H1 (cell line): ENCODE measurements at regions not wholly inside any gene's neighbourhood (a gene's known extent, or its start where the extent isn't known, plus 50 kb on each side); places are given as distances from the start of the nearest gene placed in this dataset.

Experiments
- CTCF ChIA-PET: fragments of 300-600 bp; sonication (Branson Sonifier 250); formaldehyde crosslinking; loops from one replicate; lab custom pipeline; 2021; ENCODE audit not compliant: partially characterized antibody; lab: Charles Lee
- POLR2A ChIA-PET: fragments of 300-600 bp; sonication (Branson Sonifier 250); formaldehyde crosslinking; loops from one replicate; lab custom pipeline; 2021; ENCODE audit warnings: inconsistent platforms; ENCODE audit not compliant: partially characterized antibody; lab: Charles Lee
- DNase-seq, 2 experiments: peaks; one replicate each; pipeline versions ENCODE4 v3.0.0 to v3.0.0-alpha.2; 2010 to 2022; ENCODE audit warnings: low spot score in 2 of 2, low read depth in 1 of 2, mixed read lengths in 1 of 2
- FAIRE-seq: peaks from 2 replicates; lab custom pipeline; 2011; peaks lifted over from hg19 to GRCh38; lab: Jason Lieb, UNC
- H2AFZ ChIP-seq: 2 replicates; pipeline ENCODE4 v1.8.1; 2012; ENCODE audit warnings: low read length, inconsistent platforms
- H2AK5ac ChIP-seq: 2 replicates; pipeline ENCODE4 v1.6.1; 2013; ENCODE audit warnings: low read depth, low read length
- H2BK120ac ChIP-seq: replicated peaks from 2 replicates; pipeline ENCODE3; 2013; ENCODE audit warnings: low read depth, low read length, inconsistent platforms
- H2BK12ac ChIP-seq: 2 replicates; pipeline ENCODE4 v1.6.1; 2013; ENCODE audit warnings: low read depth, low read length
- H2BK15ac ChIP-seq: 2 replicates; pipeline ENCODE4 v1.6.1; 2013; ENCODE audit warnings: low read length
- H2BK20ac ChIP-seq: 2 replicates; pipeline ENCODE4 v1.6.1; 2013; ENCODE audit warnings: low read length
- H2BK5ac ChIP-seq: 2 replicates; pipeline ENCODE4 v1.6.1; 2013; ENCODE audit warnings: low read depth, low read length
- H3K14ac ChIP-seq: 2 replicates; pipeline ENCODE4 v1.6.1; 2013; ENCODE audit warnings: inconsistent platforms; ENCODE audit not compliant: insufficient read length
- H3K18ac ChIP-seq: 2 replicates; pipeline ENCODE4 v1.6.1; 2013; ENCODE audit warnings: low read length; ENCODE audit errors: extremely low read depth
- H3K23ac ChIP-seq: 2 replicates; pipeline ENCODE4 v1.6.1; 2013; ENCODE audit warnings: inconsistent platforms; ENCODE audit not compliant: insufficient read length
- H3K23me2 ChIP-seq: 2 replicates; pipeline ENCODE4 v1.6.1; 2013; ENCODE audit warnings: low read depth, low read length
- H3K27ac ChIP-seq: 2 replicates; pipeline ENCODE4 v1.6.1; 2011; ENCODE audit warnings: low read depth, low read length, inconsistent platforms
- H3K27me3 ChIP-seq, 4 experiments: replicated peaks in 1 of 4; 1 replicate in 1 of 4; 2 replicates in 3 of 4; pipeline versions ENCODE4 v1.6.1 to v1.8.1; 2011 to 2013; ENCODE audit warnings: low read length in 3 of 4, mild to moderate bottlenecking in 3 of 4, inconsistent platforms in 2 of 4, mixed read lengths in 2 of 4, moderate library complexity in 1 of 4; ENCODE audit not compliant: control insufficient read depth in 3 of 4, insufficient read depth in 3 of 4; ENCODE audit errors: extremely low read depth in 1 of 4
- H3K36me3 ChIP-seq, 4 experiments: 2 replicates each; pipeline versions ENCODE4 v1.6.1 to v1.8.1; 2011 to 2013; ENCODE audit warnings: mild to moderate bottlenecking in 4 of 4, low read length in 3 of 4, moderate library complexity in 2 of 4, control low read depth in 1 of 4, inconsistent platforms in 1 of 4; ENCODE audit not compliant: insufficient read depth in 4 of 4, control insufficient read depth in 2 of 4
- H3K4ac ChIP-seq: replicated peaks from 2 replicates; pipeline ENCODE3; 2013; ENCODE audit warnings: low read length, low read depth, mixed read lengths, inconsistent platforms; ENCODE audit not compliant: insufficient read length
- H3K4me1 ChIP-seq, 4 experiments: replicated peaks in 1 of 4; 1 replicate in 1 of 4; 2 replicates in 3 of 4; pipeline versions ENCODE4 v1.6.1 to v1.8.1; 2011 to 2013; ENCODE audit warnings: low read length in 3 of 4, inconsistent platforms in 2 of 4, mixed read lengths in 1 of 4; ENCODE audit not compliant: insufficient read depth in 4 of 4, control insufficient read depth in 3 of 4
- H3K4me2 ChIP-seq, 2 experiments: 2 replicates each; pipeline versions ENCODE4 v1.6.1 to v1.8.1; 2011 to 2013; ENCODE audit warnings: low read depth in 2 of 2, low read length in 2 of 2, control low read depth in 1 of 2, inconsistent platforms in 1 of 2, mild to moderate bottlenecking in 1 of 2; ENCODE audit not compliant: insufficient read depth in 1 of 2
- H3K4me3 ChIP-seq, 4 experiments: fragments of 200-600, 300-600 bp in 1 of 4; sonication (generic), shearing (Covaris generic), sonication (Bioruptor Twin) in 1 of 4; 2 replicates each; pipeline versions ENCODE4 v1.5.1 to v1.8.1; 2011 to 2016; ENCODE audit warnings: low read length in 4 of 4, low read depth in 3 of 4, control low read depth in 2 of 4, inconsistent platforms in 2 of 4, mild to moderate bottlenecking in 2 of 4, mixed read lengths in 1 of 4, moderate library complexity in 1 of 4; ENCODE audit not compliant: insufficient read depth in 2 of 4; ENCODE audit errors: extremely low read depth in 1 of 4
- H3K56ac ChIP-seq: replicated peaks from 2 replicates; pipeline ENCODE3; 2013; ENCODE audit warnings: low read depth, mild to moderate bottlenecking, mixed read lengths, low read length, inconsistent platforms; ENCODE audit not compliant: insufficient read length
- H3K79me1 ChIP-seq: 2 replicates; pipeline ENCODE4 v1.6.1; 2013; ENCODE audit warnings: low read depth, low read length, control low read depth
- H3K79me2 ChIP-seq, 2 experiments: 2 replicates each; pipeline versions ENCODE4 v1.6.1 to v1.8.1; 2012 to 2013; ENCODE audit warnings: low read length in 2 of 2, mild to moderate bottlenecking in 2 of 2, inconsistent platforms in 1 of 2; ENCODE audit not compliant: insufficient read depth in 2 of 2, control insufficient read depth in 1 of 2
- H3K9ac ChIP-seq, 4 experiments: replicated peaks in 1 of 4; 1 replicate in 1 of 4; 2 replicates in 3 of 4; pipeline versions ENCODE4 v1.6.1 to v1.8.1; 2011 to 2013; ENCODE audit warnings: low read depth in 3 of 4, low read length in 3 of 4, control low read depth in 2 of 4, mild to moderate bottlenecking in 2 of 4, moderate library complexity in 2 of 4, inconsistent platforms in 1 of 4; ENCODE audit errors: extremely low read depth in 1 of 4
- H3K9me3 ChIP-seq, 2 experiments: 2 replicates each; pipeline versions ENCODE4 v1.6.1 to v1.8.1; 2012 to 2013; ENCODE audit warnings: mild to moderate bottlenecking in 2 of 2, moderate library complexity in 2 of 2, control low read depth in 1 of 2, inconsistent platforms in 1 of 2, low read depth in 1 of 2, low read length in 1 of 2, mixed read lengths in 1 of 2; ENCODE audit not compliant: insufficient read depth in 2 of 2
- H4K20me1 ChIP-seq, 2 experiments: replicated peaks in 1 of 2; 2 replicates each; pipeline versions ENCODE3 to v1.8.1; 2011 to 2013; ENCODE audit warnings: inconsistent platforms in 2 of 2, low read length in 2 of 2, mild to moderate bottlenecking in 1 of 2; ENCODE audit not compliant: insufficient read depth in 2 of 2, control insufficient read depth in 1 of 2
- H4K5ac ChIP-seq: 2 replicates; pipeline ENCODE4 v1.6.1; 2013; ENCODE audit warnings: low read length, low read depth, mixed read lengths, inconsistent platforms; ENCODE audit not compliant: insufficient read length
- H4K8ac ChIP-seq: 2 replicates; pipeline ENCODE4 v1.8.0; 2013; ENCODE audit warnings: mild to moderate bottlenecking, moderate library complexity, low read length, inconsistent platforms; ENCODE audit not compliant: insufficient read depth; ENCODE audit errors: extremely low read depth
- H4K91ac ChIP-seq: replicated peaks from 2 replicates; pipeline ENCODE3; 2013; ENCODE audit warnings: low read length, mixed read lengths, inconsistent platforms; ENCODE audit not compliant: insufficient read length
- RFX5 ChIP-seq: IDR thresholded peaks from 2 replicates; pipeline ENCODE4 v1.6.1; 2011; ENCODE audit warnings: low read depth, low read length, improper control_type of control experiment, borderline replicate concordance
- TF ChIP-seq, protein P1 (sequence below): fragments of 300-600 bp; sonication (generic); IDR thresholded peaks from 2 replicates; pipeline ENCODE4 v1.7.1; 2012; ENCODE audit warnings: low read length, moderate library complexity, mild to moderate bottlenecking, inconsistent platforms; ENCODE audit not compliant: insufficient replicate concordance

DNA sequence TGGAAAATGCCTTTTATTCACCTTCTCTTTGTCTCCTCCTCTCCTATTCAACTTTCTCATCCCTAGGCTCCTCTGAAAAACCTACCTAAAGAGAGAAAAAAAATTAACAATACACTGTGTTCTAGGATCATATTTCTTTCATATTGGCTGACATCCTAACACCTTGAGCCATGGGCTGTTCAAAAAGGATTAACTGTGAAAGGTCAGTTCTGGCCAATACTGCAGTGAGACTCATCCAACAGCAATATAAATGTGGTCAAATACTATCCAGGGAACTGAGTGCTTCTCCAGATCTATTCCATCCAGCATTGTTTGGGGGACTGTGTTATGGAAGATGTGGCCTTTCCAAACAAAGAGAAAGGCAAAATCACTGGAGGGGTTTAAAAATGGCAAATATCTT lies 131.1 kb upstream of the MOCS2 start:
- FAIRE-seq, result no peak
- TF ChIP-seq, protein P1, sequence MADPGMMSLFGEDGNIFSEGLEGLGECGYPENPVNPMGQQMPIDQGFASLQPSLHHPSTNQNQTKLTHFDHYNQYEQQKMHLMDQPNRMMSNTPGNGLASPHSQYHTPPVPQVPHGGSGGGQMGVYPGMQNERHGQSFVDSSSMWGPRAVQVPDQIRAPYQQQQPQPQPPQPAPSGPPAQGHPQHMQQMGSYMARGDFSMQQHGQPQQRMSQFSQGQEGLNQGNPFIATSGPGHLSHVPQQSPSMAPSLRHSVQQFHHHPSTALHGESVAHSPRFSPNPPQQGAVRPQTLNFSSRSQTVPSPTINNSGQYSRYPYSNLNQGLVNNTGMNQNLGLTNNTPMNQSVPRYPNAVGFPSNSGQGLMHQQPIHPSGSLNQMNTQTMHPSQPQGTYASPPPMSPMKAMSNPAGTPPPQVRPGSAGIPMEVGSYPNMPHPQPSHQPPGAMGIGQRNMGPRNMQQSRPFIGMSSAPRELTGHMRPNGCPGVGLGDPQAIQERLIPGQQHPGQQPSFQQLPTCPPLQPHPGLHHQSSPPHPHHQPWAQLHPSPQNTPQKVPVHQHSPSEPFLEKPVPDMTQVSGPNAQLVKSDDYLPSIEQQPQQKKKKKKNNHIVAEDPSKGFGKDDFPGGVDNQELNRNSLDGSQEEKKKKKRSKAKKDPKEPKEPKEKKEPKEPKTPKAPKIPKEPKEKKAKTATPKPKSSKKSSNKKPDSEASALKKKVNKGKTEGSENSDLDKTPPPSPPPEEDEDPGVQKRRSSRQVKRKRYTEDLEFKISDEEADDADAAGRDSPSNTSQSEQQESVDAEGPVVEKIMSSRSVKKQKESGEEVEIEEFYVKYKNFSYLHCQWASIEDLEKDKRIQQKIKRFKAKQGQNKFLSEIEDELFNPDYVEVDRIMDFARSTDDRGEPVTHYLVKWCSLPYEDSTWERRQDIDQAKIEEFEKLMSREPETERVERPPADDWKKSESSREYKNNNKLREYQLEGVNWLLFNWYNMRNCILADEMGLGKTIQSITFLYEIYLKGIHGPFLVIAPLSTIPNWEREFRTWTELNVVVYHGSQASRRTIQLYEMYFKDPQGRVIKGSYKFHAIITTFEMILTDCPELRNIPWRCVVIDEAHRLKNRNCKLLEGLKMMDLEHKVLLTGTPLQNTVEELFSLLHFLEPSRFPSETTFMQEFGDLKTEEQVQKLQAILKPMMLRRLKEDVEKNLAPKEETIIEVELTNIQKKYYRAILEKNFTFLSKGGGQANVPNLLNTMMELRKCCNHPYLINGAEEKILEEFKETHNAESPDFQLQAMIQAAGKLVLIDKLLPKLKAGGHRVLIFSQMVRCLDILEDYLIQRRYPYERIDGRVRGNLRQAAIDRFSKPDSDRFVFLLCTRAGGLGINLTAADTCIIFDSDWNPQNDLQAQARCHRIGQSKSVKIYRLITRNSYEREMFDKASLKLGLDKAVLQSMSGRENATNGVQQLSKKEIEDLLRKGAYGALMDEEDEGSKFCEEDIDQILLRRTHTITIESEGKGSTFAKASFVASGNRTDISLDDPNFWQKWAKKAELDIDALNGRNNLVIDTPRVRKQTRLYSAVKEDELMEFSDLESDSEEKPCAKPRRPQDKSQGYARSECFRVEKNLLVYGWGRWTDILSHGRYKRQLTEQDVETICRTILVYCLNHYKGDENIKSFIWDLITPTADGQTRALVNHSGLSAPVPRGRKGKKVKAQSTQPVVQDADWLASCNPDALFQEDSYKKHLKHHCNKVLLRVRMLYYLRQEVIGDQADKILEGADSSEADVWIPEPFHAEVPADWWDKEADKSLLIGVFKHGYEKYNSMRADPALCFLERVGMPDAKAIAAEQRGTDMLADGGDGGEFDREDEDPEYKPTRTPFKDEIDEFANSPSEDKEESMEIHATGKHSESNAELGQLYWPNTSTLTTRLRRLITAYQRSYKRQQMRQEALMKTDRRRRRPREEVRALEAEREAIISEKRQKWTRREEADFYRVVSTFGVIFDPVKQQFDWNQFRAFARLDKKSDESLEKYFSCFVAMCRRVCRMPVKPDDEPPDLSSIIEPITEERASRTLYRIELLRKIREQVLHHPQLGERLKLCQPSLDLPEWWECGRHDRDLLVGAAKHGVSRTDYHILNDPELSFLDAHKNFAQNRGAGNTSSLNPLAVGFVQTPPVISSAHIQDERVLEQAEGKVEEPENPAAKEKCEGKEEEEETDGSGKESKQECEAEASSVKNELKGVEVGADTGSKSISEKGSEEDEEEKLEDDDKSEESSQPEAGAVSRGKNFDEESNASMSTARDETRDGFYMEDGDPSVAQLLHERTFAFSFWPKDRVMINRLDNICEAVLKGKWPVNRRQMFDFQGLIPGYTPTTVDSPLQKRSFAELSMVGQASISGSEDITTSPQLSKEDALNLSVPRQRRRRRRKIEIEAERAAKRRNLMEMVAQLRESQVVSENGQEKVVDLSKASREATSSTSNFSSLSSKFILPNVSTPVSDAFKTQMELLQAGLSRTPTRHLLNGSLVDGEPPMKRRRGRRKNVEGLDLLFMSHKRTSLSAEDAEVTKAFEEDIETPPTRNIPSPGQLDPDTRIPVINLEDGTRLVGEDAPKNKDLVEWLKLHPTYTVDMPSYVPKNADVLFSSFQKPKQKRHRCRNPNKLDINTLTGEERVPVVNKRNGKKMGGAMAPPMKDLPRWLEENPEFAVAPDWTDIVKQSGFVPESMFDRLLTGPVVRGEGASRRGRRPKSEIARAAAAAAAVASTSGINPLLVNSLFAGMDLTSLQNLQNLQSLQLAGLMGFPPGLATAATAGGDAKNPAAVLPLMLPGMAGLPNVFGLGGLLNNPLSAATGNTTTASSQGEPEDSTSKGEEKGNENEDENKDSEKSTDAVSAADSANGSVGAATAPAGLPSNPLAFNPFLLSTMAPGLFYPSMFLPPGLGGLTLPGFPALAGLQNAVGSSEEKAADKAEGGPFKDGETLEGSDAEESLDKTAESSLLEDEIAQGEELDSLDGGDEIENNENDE, result no peak
- TF ChIP-seq RFX5, result no peak

More for the DNA sequence above, 131.1 kb upstream of the MOCS2 start:
- H3K4me1 ChIP-seq, result no peaks in the 10 kb centered on the region
- no peak overlapping the region for H4K5ac ChIP-seq
- H3K79me1 ChIP-seq, result no peaks in the 10 kb centered on the region
- no peak overlapping the region for H2BK20ac ChIP-seq
- H3K4me2 ChIP-seq, result no peak overlapping the region
- H2AK5ac ChIP-seq, result no peak overlapping the region
- H3K27me3 ChIP-seq, result no peaks in the 10 kb centered on the region
- no peak overlapping the region for H2BK5ac ChIP-seq
- no peak for DNase-seq
- no peak overlapping the region for H3K27ac ChIP-seq
- no peaks in the 10 kb centered on the region for H3K9me3 ChIP-seq
- H2BK15ac ChIP-seq, result no peak overlapping the region
- no peak overlapping the region for H3K14ac ChIP-seq
- no peak overlapping the region for H3K18ac ChIP-seq
- no peak overlapping the region for H3K4me3 ChIP-seq
- no peak overlapping the region for H2BK120ac ChIP-seq
- ChIA-PET CTCF (interaction anchor here (0.6 kb wide), 1 partner anchor 896 kb away, joined by 3 read pairs; no protein-coding TSS in a partner anchor), POLR2A (no interaction called here)
- no peak overlapping the region for H2BK12ac ChIP-seq
- no peaks in the 10 kb centered on the region for H3K79me2 ChIP-seq
- H3K23ac ChIP-seq, result no peak overlapping the region
- H3K56ac ChIP-seq, result no peak overlapping the region
- no peaks in the 10 kb centered on the region; the same call in 1 of the 2 replicates for H3K23me2 ChIP-seq
- no peak overlapping the region for H2AFZ ChIP-seq
- H3K36me3 ChIP-seq, result no peaks in the 10 kb centered on the region
- no peaks in the 10 kb centered on the region for H4K20me1 ChIP-seq
- no peak overlapping the region for H4K91ac ChIP-seq
- peak overlapping the region in 1 of 4 experiments; percentile 34; a peak in 1 of 7 replicates for H3K9ac ChIP-seq
- H4K8ac ChIP-seq, result no peak overlapping the region
- no peak overlapping the region for H3K4ac ChIP-seq
